GM21367 (cell line): ENCODE measurements at regions not wholly inside any gene's neighbourhood (a gene's known extent, or its start where the extent isn't known, plus 50 kb on each side); places are given as distances from the start of the nearest gene placed in this dataset.

ENCODE experiments used
- ATAC-seq: cut with Tn5 transposase; IDR thresholded peaks from one replicate; pipeline ENCODE4 v1.9.1; 2021; ENCODE audit not compliant: unreplicated experiment

DNA sequence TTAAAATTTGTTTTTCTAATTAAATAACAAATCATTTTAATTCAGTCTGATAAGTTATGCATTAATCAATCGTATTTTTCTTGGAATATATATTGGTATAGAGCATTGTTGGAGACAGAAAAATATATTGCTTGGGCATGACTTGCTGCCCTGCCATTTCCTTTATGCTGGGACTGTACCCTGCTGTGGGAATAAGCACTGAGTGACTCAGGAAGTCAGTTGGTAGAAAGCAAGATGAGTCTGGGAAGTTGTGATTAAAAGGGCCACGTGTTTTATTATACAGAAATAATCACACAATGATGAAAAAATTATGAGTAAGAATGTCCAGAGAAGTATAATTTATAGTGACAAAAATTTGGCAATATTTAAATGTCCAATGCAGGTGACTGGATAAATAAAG is 139.5 kb downstream of the KIF18A start:
- no peak for ATAC-seq

DNA sequence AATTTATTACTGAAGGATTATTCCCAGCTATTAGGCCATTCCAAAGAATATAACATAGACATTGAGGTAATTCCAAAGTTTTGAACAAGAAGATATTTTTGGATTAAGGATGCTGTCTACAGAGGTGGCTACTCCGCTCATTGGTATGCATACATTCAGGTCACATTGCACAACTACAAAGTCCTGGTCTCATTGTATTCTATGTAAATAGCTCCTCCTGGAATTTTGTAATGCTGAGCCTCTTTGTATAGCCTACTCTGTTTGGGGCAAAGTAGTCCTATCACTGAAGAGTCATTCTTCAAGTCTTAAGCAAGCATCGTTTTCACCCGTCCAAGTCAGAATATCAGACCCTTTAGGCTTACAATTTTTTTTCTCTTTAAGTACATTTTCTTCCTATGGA is 142.4 kb downstream of the KIF18A start:
- ATAC-seq = no peak

DNA sequence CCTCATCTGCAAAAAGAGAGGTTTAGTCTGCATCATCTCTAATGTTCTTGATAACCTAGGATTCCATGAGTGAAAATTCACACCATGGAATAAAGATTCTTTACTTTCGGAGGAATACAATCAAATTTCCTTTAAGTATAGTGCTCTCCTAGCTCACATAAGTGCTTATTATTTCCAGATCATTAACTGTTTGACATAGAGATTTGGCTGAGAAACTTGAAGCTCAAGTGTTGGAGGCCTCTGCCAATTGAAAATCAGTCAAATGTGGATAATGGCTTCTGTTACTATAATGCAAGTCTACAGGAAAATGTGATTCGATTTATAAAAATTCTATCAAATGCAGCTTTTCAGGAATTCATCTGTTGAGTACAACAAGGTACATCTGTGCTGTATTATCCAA is 144.6 kb downstream of the KIF18A start:
- ATAC-seq = no peak

DNA sequence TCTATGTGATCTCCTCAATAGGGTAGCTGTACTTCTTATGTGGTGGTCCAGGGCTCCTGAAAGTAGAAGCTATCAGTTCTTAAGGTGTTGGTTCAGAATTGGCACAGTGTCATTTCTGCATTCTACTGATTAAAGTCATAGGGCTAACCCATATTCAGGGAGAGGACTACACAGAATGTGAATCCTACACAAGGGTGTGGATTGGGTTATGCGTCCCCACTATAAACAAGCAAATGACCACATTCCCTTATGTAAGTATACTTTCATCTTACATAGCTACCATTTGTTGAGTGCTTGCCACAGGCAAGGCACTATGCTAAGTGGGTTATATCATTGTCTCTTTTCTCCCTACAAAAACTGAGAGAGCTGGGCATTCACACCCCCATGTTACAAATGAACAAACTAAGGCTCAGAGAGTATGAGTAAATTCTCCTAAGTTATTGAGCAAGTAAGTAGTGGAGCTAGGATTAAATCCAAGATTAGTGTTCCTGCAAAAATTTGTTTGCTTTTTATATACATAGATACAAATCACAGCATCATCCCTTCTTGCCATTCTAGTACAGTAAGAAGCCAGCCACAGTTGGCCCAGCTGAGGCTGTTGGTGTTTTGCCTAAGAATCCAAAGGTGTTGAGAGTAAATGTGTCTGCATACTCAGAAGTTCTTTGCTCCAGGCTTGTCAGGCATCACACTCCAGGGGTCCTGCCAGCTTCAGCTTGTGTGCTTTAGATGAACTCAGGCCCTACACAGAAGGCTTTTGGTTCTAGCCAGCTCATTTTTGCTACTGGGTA is 157.8 kb downstream of the KIF18A start:
- ATAC-seq = no peak

DNA sequence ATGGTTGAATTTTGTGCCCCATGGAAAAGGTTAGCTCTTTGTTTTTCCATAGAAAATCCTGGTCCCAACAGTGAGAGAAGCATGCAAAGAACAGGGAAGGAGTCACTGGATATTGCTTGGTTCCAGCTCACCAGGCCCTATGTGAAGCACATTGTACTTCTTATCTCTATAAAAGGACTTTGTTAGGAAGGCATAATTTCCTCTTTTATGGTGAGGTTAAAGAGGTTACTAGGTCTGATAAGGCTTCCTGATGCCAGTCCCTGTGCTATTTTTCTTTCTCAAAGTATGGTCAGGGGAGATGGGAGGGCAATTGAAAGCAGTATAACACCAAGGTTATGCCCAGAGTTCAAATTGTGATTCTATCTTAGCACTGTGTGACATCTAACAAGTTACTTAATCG is 162.6 kb downstream of the KIF18A start:
- no peak for ATAC-seq

DNA sequence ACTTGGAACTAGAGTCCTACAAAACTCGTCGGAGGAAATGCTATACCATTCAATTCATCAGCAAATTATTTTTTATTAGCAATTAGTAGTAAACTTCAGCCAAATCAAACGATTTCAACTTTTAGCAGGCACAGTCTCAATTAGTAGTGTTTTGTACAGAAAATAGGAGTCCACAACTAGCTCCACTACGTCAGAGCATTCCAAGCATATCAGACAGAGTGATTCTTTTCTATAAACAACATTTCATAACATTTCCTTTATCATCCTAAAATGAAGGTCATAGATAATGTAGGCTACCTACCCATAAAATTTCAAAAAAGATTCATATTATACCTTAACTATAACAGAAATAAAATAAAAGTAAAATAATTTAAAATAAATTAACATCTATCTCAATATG is 169.9 kb downstream of the KIF18A start:
- ATAC-seq = no peak

DNA sequence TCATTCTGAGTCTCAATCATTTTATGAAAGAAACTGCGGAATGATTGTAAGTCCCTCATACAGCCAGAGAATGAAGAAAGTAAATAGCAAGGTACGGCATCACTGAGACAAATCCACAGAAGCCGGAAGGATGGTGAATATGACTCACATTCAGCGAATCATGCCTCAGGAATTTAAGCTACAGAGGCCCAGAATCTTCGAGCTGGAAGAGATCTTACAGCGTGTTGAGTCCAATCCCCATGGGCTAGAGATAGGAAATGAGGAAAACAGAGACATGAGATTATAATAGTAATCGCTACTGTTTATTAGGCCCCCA is 173.2 kb downstream of the KIF18A start:
- ATAC-seq = no peak

DNA sequence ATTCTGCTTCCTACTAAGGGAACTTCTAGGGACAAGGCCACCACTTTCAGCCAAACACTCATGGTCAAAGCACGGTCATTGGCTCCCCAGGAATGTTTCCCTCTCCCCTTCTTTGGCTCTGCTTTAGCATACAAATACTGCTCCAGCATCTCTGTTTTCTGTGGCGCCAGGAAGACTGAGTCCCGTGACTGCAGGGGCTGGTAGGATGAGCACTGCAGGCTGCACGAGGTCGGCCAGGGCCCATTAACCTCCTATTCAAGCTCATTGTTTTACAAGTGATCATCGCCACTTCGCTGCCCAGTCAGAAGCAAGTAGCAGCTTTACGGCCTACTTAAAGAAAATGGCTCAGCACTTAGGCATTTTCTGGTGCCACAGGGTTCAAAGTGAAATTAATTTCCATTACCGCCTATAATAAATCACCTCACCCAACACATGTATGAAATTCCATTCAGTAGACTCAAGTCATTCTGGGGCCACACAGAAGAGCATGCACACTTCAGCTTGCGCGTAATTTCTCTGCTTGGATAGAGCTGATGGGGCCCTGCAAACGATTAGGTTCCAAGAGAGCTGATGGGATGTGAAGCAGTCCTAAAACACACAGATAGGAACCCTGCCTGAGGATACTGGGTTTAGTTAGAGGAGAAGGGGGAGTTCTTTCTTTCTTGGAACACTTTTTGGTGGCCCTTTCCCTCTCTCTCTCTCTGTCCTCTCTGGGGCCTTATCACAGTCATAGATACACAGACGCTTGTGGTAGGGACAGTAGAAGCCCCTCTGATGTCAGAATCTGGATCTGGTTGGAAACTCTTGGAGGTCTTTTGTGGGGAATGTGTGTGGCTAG is 173.7 kb downstream of the KIF18A start:
- no peak for ATAC-seq

DNA sequence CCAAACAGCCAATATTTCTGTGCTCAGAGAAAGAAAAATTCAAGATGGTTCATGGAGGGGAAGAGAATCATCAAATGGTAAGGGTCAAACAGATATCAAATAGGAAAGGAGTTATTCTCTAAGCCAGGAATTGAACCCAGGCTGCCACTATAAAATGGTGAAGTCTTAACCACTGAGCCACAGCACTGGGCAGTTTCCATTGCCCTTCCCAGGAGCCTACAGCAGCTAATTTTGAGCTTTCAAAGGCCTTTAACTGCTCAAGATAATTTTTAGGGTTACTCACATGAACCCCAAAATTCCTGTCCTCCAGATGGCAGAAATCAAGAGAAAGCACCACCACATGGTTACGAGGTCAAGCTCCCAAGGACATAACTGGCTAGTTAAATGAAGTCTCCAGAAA is 176.2 kb downstream of the KIF18A start:
- no peak for ATAC-seq

DNA sequence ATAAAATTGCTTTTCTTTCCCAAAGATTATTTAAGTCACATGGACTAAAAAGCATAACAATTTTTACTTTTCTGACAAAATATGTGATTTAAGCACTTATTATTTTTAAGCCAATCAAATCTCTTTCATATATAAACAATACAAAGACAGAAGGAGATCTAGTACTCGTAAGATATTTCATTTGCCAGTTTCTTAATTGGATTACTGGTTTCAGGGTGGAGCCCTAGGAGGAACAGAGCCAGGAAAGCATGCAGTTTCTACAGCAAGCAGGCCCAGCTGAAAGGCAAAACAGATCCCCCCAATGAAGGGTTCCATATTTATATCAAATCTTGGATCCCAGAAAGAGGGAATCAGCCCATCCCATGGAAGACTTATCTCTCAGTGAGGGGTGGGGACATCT is 177.0 kb downstream of the KIF18A start:
- ATAC-seq = no peak

DNA sequence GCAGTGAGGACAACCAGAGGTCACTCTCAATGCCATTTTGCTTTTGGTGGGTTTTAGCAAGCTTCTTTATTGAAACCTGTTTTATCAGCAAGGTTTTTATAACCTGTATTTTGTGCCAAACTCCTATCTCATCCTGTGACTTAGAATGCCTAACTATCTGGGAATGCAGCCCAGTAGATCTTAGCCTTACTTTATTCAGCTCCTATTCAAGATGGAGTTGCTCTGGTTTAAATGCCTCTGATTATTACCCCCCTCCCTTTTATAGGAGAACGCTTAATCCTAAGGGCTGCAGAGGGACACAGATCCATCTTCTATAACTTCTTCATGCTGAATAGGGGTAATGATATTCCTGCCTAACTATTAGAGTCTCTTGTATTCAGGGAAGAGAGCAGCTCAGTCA is 179.1 kb downstream of the KIF18A start:
- ATAC-seq = no peak

DNA sequence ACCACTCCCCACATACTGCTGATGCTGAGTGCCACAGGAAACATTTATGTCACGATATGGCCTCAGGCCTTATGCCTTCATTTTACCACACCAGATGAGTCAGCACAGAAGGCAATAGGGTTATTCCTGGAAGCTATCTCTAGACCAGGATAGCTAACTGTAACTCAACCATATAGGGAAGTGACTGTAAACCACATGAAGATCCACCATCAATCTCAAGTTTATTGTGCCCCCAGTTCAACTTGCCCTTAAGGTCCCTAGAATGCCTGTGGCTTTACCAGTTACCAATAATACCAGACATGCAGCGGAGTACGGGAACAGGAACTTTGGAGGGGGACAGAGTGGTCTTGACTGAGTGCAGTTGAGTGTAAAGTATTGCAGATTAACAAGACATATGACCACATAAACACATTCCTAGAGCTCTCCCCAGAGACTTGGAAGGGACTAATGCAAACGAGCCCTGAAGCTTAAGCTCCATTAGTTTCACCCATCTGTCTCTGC is 180.9 kb downstream of the KIF18A start:
- ATAC-seq = no peak

DNA sequence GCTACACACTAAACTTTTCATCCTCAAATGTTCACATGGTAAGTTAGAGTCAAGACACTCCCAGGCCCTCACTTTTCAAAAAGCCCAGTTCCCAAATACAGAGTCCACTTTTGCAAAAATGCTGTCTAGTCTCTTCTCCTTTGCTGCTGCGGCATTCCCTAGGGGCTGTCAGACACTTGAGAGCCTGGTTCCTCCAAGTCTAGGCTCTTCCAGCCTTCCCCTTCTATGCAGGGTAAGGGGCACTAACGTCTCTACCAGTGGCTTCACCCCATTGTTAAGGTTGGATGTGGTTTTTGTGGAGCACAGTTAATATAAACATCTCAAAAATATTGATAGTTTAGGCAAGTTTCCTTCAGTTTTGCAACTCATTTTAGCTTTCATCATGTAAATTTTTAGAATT is 181.5 kb downstream of the KIF18A start:
- ATAC-seq = no peak

DNA sequence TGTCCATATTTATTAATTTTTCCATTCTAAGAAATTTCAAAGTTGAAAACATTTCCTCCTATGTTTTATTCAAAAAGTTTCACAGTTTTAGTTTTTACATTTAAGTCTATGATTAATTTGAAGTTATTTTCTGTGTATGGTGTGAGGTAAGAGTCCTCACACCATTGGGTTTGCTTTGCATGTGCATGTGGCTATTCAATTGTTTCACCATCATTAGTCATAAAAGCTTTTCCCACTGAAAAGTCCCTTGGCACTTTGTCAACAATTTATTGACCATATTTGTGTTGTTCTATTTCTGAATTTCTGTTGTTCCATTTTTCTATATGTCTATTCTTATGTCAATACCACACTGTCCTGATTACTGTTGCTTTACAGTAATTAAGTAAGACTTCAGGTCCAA is 186.5 kb downstream of the KIF18A start:
- no peak for ATAC-seq

DNA sequence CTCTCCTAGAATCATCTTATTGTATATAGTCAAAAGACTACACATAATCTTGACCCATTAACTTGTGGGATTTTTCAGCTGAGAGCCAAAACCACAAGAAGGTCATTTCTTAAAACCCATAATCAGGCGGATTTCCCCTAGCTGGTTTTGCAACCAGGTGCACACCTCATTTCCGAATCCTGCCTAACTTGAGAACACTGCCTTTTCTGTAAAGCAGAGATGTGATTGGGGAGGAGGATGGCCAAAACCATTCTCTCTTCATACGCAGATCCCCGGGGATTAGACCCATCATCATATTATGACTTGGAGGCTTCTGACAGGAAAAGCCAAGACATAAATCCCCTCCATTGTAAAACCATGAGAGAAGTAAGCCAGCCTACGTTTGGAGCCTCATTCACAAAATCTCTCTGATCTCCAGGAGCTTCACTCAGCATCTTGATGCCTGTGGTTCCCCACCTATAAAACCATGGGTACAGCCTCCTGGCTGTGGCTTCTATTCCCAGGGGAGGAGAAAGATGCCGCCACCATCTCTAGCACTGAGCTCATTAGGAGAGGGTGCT is 191.3 kb downstream of the KIF18A start:
- peak; percentile 83 for ATAC-seq

DNA sequence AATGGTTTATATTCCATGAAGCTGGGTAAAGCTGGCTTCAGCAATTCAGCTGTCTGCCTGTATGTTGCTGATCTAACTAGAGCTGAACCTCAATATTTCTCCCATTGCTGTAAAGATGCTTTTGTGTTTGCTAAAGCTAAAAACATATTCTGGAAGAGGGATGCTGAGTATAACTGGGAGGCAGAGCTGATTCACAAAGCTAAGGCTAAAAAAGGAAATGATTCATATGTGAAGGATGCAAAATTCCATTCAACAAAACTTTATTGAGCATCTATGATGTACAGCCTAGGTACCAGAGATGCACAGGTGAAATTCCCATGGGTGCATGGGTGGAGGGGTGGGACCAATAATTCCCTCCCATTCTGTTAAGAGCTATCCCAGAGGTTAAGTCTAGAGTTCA is 193.9 kb downstream of the KIF18A start:
- no peak for ATAC-seq

DNA sequence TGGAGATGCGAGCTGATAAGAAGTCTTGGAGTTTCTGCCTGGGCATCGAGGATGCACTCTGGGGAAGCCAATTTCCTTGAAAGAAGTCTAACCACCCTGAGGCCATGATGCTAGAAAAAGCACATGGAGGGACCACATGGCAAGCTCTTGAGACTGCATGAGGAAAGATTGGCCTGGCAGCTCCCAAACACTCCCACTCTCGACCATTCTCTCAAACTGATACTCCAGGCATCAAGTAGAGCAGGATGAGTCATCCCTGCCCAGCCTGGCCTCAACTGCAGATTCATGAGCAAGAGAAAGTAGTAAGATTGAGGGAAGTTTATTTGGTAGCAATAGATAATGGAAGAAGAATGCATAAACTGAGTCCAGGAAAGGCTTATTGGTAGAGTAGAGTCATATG is 194.3 kb downstream of the KIF18A start:
- ATAC-seq = no peak

DNA sequence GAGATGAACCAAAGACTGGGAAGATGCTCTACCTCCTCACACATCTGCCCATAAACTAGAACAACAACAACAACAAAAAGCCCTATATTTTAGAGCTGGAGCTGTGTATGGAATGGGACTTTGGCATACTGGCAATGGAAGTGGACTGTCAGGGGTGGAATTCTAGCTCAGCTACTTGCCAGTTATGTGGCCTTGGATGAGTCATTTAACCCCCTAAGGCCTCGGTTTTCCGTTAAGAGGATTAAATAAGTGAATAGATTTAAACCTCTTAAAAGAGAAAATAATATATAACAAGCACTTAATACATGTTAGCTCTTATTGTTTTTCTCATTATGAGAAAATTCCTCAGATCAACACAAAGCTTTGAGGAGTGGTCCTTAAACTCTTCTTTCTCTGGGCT is 195.0 kb downstream of the KIF18A start:
- ATAC-seq = no peak

DNA sequence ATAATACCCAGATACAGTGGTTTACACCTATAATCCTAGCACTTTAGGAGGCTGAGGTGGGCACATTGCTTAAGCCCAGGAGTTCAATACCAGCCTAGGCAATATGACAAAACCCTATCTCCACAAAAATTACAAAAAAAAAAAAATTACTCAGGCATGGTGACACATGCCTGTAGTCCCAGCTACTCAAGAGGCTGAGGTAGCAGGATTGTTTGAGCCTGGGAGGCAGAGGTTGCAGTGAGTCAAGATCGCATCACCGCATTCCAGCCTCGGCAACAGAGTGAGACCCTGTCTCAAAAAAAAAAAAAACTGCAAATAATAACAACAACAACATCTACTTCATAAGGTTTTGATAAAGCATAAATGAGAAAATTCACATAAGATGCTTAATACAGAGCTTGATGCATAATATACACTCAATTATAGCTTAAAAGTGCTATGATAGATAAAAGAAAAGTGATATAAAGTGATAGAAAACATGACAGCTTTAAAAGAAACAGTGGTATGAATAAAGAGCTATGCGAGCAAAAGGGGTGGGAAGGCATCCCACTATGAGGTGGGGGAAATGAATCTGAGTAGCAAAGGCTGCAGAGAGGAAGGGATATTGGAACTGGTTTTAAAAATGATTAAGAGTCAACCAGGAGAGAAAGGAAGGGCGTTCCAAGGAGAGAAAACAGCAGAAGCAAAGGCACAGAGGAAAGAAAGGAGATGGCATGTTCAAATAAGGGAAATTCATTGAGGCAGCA is 197.6 kb downstream of the KIF18A start:
- no peak for ATAC-seq

DNA sequence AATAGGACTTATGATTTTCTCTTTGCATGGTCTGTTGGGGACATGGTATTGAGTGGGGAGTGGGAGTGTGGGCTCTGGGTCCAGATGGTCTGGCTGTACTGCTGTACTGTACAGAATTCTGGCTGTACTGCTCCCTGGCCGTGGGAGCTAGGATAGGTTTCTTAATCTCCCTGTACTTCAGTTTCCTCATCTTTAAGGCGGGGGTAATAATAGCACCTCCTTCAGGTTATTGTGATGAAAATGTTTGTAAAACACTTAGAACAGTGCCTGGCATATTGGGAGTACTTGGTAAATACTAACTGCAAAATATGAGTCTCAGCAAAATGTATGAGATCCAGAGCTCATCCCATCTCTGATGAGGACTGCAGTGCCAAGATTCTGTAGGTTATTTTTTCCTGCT is 198.6 kb downstream of the KIF18A start:
- ATAC-seq = no peak

DNA sequence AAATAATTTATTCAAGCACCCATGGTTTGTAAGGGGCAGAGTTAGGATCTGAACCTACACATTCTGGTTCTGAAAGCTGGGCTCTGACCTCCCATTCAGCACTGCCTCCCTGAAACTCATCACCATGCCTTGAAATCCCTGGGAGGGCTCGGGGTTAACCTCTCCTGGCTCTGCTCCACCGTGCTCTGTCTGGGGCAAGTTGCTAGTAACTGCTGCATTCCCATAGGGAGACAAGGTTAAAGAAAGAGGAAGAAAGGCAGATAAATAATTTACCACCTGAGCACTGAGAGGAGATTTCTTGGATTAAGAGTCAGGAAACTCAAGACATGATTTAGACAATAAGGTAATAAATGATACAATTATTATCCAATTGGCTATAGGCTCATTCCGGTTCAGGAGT is 199.3 kb downstream of the KIF18A start:
- no peak for ATAC-seq
